ENCODE measurements at regions not wholly inside any gene's neighbourhood (a gene's known extent, or its start where the extent isn't known, plus 50 kb on each side); places are given as distances from the start of the nearest gene placed in this dataset.

GRCh38 chr1:219381396-219381795 is 207.7 kb downstream of the LYPLAL1 start:
- TF ChIP-seq CTCF (IDR thresholded peaks at IDR 0.05) (no peak), POLR2A (IDR thresholded peaks at IDR 0.05) (no peak)

Measured in adrenal gland (tissue), 5 donors.